HCT116 (cell line): ENCODE measurements at regions not wholly inside any gene's neighbourhood (a gene's known extent, or its start where the extent isn't known, plus 50 kb on each side); places are given as distances from the start of the nearest gene placed in this dataset.

Experiments used
- ATAC-seq: fragments of 200-7000 bp; cut with Tn5 transposase; 2 replicates; pipeline ENCODE4 v1.9.1; 2020; ENCODE audit warnings: mild to moderate bottlenecking, moderate library complexity
- BruUV-seq: library from RNA; stranded (reverse); fragments of 400-500 nt; replicated peaks from 2 replicates; lab custom pipeline; 2021; lab: Mats Ljungman, UMichigan
- CTCF ChIA-PET: fragments of 300-600 bp; sonication (Branson Sonifier 250); formaldehyde crosslinking; loops from one replicate; lab custom pipeline; 2021; ENCODE audit warnings: antibody characterized with exemption; lab: Charles Lee
- POLR2A ChIA-PET: fragments of 300-600, 350-600 bp; sonication (Branson Sonifier 250); formaldehyde crosslinking; loops from one replicate; lab custom pipeline; 2021; ENCODE audit warnings: antibody characterized with exemption; lab: Charles Lee
- RAD21 ChIA-PET, 2 experiments: fragments of 300-600 bp; sonication (Branson Sonifier 250); formaldehyde crosslinking; loops; one replicate each; lab custom pipeline; 2023; ENCODE audit warnings: low total read pairs in 2 of 2; ENCODE audit not compliant: uncharacterized antibody in 2 of 2, unreplicated experiment in 2 of 2, low non-redundant PET in 1 of 2; lab: Charles Lee
- DNase-seq: peaks from one replicate; pipeline ENCODE4 v3.0.0-alpha.2; 2010; ENCODE audit warnings: low read depth, low spot score
- H2AFZ ChIP-seq: fragments of 200-600 bp; shearing (Covaris generic), sonication (generic); 2 replicates; pipeline ENCODE4 v1.6.1; 2017; ENCODE audit warnings: low read depth, mixed run types, mixed read lengths, antibody characterized with exemption, low read length; ENCODE audit not compliant: poor library complexity, severe bottlenecking
- H3K27ac ChIP-seq: 2 replicates; pipeline ENCODE4 v1.5.1; 2012; ENCODE audit warnings: low read depth, low read length
- H3K27me3 ChIP-seq: fragments of 200-600 bp; sonication (generic); 2 replicates; pipeline ENCODE4 v1.6.1; 2016; ENCODE audit warnings: mixed run types, low read length, mixed read lengths; ENCODE audit not compliant: insufficient read depth
- H3K36me3 ChIP-seq, 2 experiments: fragments of 200-500 bp in 1 of 2; fragments of 200-600 bp in 1 of 2; sonication (Bioruptor generic) in 1 of 2; sonication (generic) in 1 of 2; 2 replicates each; pipeline versions ENCODE4 v1.5.1 to v1.6.1; 2014 to 2016; ENCODE audit warnings: low read length in 2 of 2, inconsistent platforms in 1 of 2, mixed read lengths in 1 of 2, mixed run types in 1 of 2; ENCODE audit not compliant: insufficient read depth in 2 of 2, control insufficient read depth in 1 of 2
- H3K4me1 ChIP-seq, 2 experiments: fragments of 200-600 bp in 1 of 2; sonication (generic) in 1 of 2; 2 replicates each; pipeline versions ENCODE4 v1.5.1 to v1.6.1; 2012 to 2017; ENCODE audit warnings: low read length in 2 of 2, inconsistent platforms in 1 of 2, mild to moderate bottlenecking in 1 of 2, mixed read lengths in 1 of 2, mixed run types in 1 of 2, moderate library complexity in 1 of 2; ENCODE audit not compliant: insufficient read depth in 2 of 2, control insufficient read depth in 1 of 2
- H3K4me2 ChIP-seq: fragments of 200-600 bp; sonication (generic); 2 replicates; pipeline ENCODE4 v1.6.1; 2017; ENCODE audit warnings: mixed run types, low read length, mixed read lengths
- H3K4me3 ChIP-seq, 2 experiments: fragments of 200-600 bp in 1 of 2; sonication (generic) in 1 of 2; replicated peaks in 1 of 2; 2 replicates each; pipeline ENCODE4 v1.5.1; 2011 to 2016; ENCODE audit warnings: low read length in 2 of 2, control low read depth in 1 of 2, low read depth in 1 of 2, mild to moderate bottlenecking in 1 of 2, mixed read lengths in 1 of 2, mixed run types in 1 of 2
- H3K79me2 ChIP-seq: fragments of 200-600 bp; sonication (generic); 2 replicates; pipeline ENCODE4 v1.6.1; 2017; ENCODE audit warnings: mild to moderate bottlenecking, mixed run types, low read length, moderate library complexity, mixed read lengths; ENCODE audit not compliant: insufficient read depth
- H3K9ac ChIP-seq: fragments of 200-600 bp; sonication (generic); 2 replicates; pipeline ENCODE4 v1.6.1; 2016; ENCODE audit warnings: low read length, mixed read lengths
- H3K9me2 ChIP-seq: fragments of 200-600 bp; sonication (generic), shearing (Covaris generic); 2 replicates; pipeline ENCODE4 v1.6.1; 2017; ENCODE audit warnings: mixed run types, mild to moderate bottlenecking, moderate library complexity; ENCODE audit not compliant: insufficient read depth
- H3K9me3 ChIP-seq, 2 experiments: fragments of 200-500 bp in 1 of 2; fragments of 200-600 bp in 1 of 2; sonication (Bioruptor generic) in 1 of 2; sonication (generic) in 1 of 2; 2 replicates each; pipeline ENCODE4 v1.6.1; 2014 to 2017; ENCODE audit warnings: low read length in 2 of 2, mixed read lengths in 2 of 2, inconsistent platforms in 1 of 2, low read depth in 1 of 2, mild to moderate bottlenecking in 1 of 2, mixed run types in 1 of 2, moderate library complexity in 1 of 2; ENCODE audit not compliant: control insufficient read depth in 1 of 2, insufficient read depth in 1 of 2
- H4K20me1 ChIP-seq: fragments of 200-600 bp; sonication (generic), shearing (Covaris generic); 2 replicates; pipeline ENCODE4 v1.6.1; 2017; ENCODE audit warnings: mixed run types, mild to moderate bottlenecking, moderate library complexity; ENCODE audit not compliant: insufficient read depth
- CBX3 ChIP-seq: IDR thresholded peaks from 2 replicates; pipeline ENCODE4 v1.6.1; 2012; ENCODE audit warnings: low read depth
- EGR1 ChIP-seq: IDR thresholded peaks from 2 replicates; pipeline ENCODE4 v1.6.1; 2012; ENCODE audit warnings: low read depth
- ELF1 ChIP-seq: IDR thresholded peaks from 2 replicates; pipeline ENCODE4 v1.6.1; 2012; ENCODE audit warnings: low read depth, borderline replicate concordance
- EZH2 ChIP-seq: fragments of 200-600 bp; sonication (generic); IDR thresholded peaks from 2 replicates; pipeline ENCODE4 v1.6.1; 2017; ENCODE audit warnings: antibody characterized with exemption, mixed run types
- JUND ChIP-seq: IDR thresholded peaks from 2 replicates; pipeline ENCODE4 v1.6.1; 2012
- POLR2A ChIP-seq: IDR thresholded peaks from 2 replicates; pipeline ENCODE4 v1.7.0; 2011; ENCODE audit warnings: borderline replicate concordance; ENCODE audit not compliant: insufficient read depth, insufficient read length; ENCODE audit errors: extremely low read depth
- RAD21 ChIP-seq: IDR thresholded peaks from 2 replicates; pipeline ENCODE4 v1.6.1; 2012; ENCODE audit warnings: low read depth, mild to moderate bottlenecking
- SP1 ChIP-seq: IDR thresholded peaks from 2 replicates; pipeline ENCODE4 v1.6.1; 2012; ENCODE audit warnings: low read depth
- SRF ChIP-seq: IDR thresholded peaks from 2 replicates; pipeline ENCODE4 v1.6.1; 2012; ENCODE audit warnings: low read depth
- TCF7L2 ChIP-seq: IDR thresholded peaks from 2 replicates; pipeline ENCODE4 v1.7.0; 2011; ENCODE audit warnings: borderline replicate concordance, inconsistent platforms; ENCODE audit not compliant: insufficient read depth, insufficient read length; ENCODE audit errors: extremely low read depth
- ZFX ChIP-seq: fragments of 450-650 bp; IDR thresholded peaks from 2 replicates; pipeline ENCODE4 v1.6.1; 2017
- ZNF274 ChIP-seq: fragments of 200-500 bp; sonication (Bioruptor generic); IDR thresholded peaks from 2 replicates; pipeline ENCODE4 v1.6.1; 2014; ENCODE audit warnings: mild to moderate bottlenecking, low read depth, low read length, inconsistent platforms
- intact Hi-C: fragments of 100-400 bp; cut with micrococcal nuclease; formaldehyde crosslinking; loops from 2 replicates; pipeline ENCODE4 v1.10.0; 2022
- TF ChIP-seq, protein P1 (sequence below): IDR thresholded peaks from 2 replicates; pipeline ENCODE4 v1.6.1; 2012
- TF ChIP-seq, protein P2 (sequence below), 3 experiments: fragments of 200-600 bp in 1 of 3; sonication (generic) in 1 of 3; IDR thresholded peaks in 2 of 3; conservative IDR thresholded peaks in 1 of 3; 2 replicates each; pipeline ENCODE4 v1.5.1; 2012 to 2017; ENCODE audit warnings: low read depth in 2 of 3, low read length in 2 of 3, antibody characterized with exemption in 1 of 3, borderline replicate concordance in 1 of 3, control low read depth in 1 of 3, mild to moderate bottlenecking in 1 of 3, mixed read lengths in 1 of 3, mixed run types in 1 of 3, moderate library complexity in 1 of 3; ENCODE audit not compliant: insufficient read depth in 1 of 3
- TF ChIP-seq, protein P3 (sequence below): IDR thresholded peaks from 2 replicates; pipeline ENCODE4 v1.6.1; 2011; ENCODE audit warnings: mild to moderate bottlenecking, low read length, moderate library complexity; ENCODE audit not compliant: insufficient replicate concordance; ENCODE audit errors: extremely low read depth

DNA sequence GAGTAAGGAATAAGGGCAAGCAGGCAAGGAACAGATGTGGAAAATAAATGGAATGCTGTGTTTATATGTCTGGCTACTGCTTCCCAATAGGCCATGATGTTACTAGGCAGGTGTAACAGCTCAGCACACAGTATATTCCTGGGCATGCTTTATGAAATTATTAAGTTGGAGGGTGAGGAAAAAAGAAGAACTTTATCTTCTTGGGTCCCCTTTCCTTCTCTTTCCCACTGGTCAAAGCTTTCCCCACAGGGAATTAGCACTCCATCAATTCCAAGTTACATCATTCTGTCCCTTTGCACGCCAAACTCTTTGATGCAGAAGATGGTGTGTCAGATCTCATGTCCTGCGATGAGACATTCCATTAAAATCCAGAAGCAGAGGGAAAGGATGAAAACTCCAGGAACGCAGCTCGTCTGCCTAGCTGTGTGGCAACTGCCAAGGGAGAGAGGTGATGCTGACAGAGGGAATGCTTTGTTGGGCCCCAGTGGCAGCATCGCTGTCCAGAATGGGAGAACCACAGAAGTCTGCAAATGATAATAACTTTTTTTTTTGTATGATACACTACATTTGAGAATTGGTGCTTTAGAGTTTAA, 447.3 kb upstream of the ARRDC3 start:
- H3K9me3 ChIP-seq = no peaks in the 10 kb centered on the region
- H3K79me2 ChIP-seq = no peaks in the 10 kb centered on the region
- H3K4me1 ChIP-seq = no peaks in the 10 kb centered on the region
- H4K20me1 ChIP-seq = no peaks in the 10 kb centered on the region
- H3K9ac ChIP-seq = no peak overlapping the region
- no peak overlapping the region for H3K4me2 ChIP-seq
- ChIA-PET POLR2A (no interaction called here), RAD21 (no interaction called here), CTCF (no interaction called here)
- H2AFZ ChIP-seq = no peak overlapping the region
- H3K27me3 ChIP-seq = no peaks in the 10 kb centered on the region
- no peak overlapping the region for H3K4me3 ChIP-seq
- TF ChIP-seq ZNF274 (no peak), POLR2A (no peak), CBX3 (no peak), JUND (no peak), EGR1 (no peak), ZFX (no peak), RAD21 (no peak), EZH2 (no peak), ELF1 (no peak)
- TF ChIP-seq, protein P1, sequence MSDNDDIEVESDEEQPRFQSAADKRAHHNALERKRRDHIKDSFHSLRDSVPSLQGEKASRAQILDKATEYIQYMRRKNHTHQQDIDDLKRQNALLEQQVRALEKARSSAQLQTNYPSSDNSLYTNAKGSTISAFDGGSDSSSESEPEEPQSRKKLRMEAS = no peak
- no peak for DNase-seq
- no peaks in the 10 kb centered on the region for H3K9me2 ChIP-seq
- BruUV-seq = no TSS peak
- H3K27ac ChIP-seq = no peak overlapping the region
- ATAC-seq = no peak
- intact Hi-C loops = no loop called here
- H3K36me3 ChIP-seq = no peaks in the 10 kb centered on the region

DNA sequence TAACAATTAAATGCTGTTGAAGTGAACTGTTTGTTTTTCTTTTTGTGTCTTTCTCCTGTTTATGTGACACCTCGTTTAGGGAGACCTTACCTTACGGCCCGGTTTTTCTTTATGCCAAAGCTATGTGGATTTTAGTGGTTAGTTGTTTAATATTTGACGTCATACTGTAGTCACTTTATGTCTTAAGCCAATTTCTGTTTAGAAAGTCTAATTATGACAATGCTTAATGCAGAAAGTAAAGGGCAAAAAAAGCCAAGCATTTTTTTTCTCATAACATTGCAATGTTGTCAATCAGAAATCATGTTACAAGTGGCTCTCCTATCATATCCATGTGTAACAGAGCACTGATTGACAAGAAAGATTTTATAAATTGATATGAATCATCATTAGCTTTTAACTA, 442.5 kb upstream of the ARRDC3 start:
- no peaks in the 10 kb centered on the region for H3K36me3 ChIP-seq
- H3K79me2 ChIP-seq = no peaks in the 10 kb centered on the region
- ATAC-seq = no peak
- no peak overlapping the region for H2AFZ ChIP-seq
- no peaks in the 10 kb centered on the region for H3K9me2 ChIP-seq
- H3K9me3 ChIP-seq = no peaks in the 10 kb centered on the region
- ChIA-PET POLR2A (no interaction called here), CTCF (no interaction called here), RAD21 (no interaction called here)
- no peak for DNase-seq
- H3K4me1 ChIP-seq = no peaks in the 10 kb centered on the region
- H3K4me3 ChIP-seq = no peak overlapping the region
- no TSS peak for BruUV-seq
- H3K27me3 ChIP-seq = no peaks in the 10 kb centered on the region
- TF ChIP-seq TCF7L2 (no peak), RAD21 (no peak), SP1 (no peak), ZFX (no peak), SRF (no peak)
- TF ChIP-seq, protein P2, sequence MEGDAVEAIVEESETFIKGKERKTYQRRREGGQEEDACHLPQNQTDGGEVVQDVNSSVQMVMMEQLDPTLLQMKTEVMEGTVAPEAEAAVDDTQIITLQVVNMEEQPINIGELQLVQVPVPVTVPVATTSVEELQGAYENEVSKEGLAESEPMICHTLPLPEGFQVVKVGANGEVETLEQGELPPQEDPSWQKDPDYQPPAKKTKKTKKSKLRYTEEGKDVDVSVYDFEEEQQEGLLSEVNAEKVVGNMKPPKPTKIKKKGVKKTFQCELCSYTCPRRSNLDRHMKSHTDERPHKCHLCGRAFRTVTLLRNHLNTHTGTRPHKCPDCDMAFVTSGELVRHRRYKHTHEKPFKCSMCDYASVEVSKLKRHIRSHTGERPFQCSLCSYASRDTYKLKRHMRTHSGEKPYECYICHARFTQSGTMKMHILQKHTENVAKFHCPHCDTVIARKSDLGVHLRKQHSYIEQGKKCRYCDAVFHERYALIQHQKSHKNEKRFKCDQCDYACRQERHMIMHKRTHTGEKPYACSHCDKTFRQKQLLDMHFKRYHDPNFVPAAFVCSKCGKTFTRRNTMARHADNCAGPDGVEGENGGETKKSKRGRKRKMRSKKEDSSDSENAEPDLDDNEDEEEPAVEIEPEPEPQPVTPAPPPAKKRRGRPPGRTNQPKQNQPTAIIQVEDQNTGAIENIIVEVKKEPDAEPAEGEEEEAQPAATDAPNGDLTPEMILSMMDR (IDR thresholded peaks at IDR 0.05 in 2 of 3, conservative IDR thresholded peaks at IDR 0.05 in 1 of 3; ENCODE audit: borderline replicate concordance in 1 of 3, insufficient read depth in 1 of 3, low read depth in 2 of 3, low read length in 2 of 3) = no peak
- TF ChIP-seq, protein P3, sequence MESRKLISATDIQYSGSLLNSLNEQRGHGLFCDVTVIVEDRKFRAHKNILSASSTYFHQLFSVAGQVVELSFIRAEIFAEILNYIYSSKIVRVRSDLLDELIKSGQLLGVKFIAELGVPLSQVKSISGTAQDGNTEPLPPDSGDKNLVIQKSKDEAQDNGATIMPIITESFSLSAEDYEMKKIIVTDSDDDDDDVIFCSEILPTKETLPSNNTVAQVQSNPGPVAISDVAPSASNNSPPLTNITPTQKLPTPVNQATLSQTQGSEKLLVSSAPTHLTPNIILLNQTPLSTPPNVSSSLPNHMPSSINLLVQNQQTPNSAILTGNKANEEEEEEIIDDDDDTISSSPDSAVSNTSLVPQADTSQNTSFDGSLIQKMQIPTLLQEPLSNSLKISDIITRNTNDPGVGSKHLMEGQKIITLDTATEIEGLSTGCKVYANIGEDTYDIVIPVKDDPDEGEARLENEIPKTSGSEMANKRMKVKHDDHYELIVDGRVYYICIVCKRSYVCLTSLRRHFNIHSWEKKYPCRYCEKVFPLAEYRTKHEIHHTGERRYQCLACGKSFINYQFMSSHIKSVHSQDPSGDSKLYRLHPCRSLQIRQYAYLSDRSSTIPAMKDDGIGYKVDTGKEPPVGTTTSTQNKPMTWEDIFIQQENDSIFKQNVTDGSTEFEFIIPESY = no peak
- intact Hi-C loops = no loop called here
- no peaks in the 10 kb centered on the region for H4K20me1 ChIP-seq
- no peak overlapping the region for H3K4me2 ChIP-seq
- no peak overlapping the region for H3K27ac ChIP-seq
- no peak overlapping the region for H3K9ac ChIP-seq
